ENCODE measurements at regions not wholly inside any gene's neighbourhood (a gene's known extent, or its start where the extent isn't known, plus 50 kb on each side); places are given as distances from the start of the nearest gene placed in this dataset.

DNA sequence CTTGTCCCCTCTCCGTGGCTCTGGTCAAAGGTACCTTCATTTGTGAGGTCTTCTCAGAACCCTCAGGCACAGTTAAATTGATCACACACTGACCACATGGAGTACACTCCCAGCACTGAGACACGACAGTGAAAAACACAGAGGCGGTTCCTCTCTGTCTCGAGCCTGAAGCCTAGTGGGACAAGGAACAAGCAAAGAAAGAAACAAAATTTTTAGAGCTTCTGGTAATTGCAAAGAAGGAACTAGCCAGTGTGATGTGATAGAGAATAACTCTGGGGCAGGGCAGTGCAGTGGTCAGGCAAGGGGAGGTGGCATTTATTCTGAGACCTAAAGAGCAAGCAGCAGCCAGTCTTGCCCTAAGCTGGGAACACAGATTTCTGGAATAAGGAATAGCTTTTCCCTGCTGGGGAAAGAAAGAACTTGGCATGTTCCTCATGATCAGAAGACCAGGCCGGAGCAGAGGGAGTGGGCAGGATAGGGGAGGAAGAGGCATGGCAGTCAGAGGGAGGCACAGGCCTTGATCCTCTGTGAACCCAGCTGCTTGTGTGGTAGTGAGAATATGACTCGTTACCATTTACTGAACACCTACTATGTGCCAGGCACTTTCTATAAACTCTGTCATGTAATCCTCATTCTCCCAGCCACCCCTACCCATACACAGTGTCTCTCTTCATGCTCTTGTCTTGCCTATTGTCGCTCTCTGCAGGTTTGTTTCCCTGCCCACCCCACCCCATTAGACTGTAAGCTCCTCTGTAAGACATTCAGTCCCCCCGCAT lies 262.3 kb upstream of the HES1 start:
- DNase-seq: no peak

DNA sequence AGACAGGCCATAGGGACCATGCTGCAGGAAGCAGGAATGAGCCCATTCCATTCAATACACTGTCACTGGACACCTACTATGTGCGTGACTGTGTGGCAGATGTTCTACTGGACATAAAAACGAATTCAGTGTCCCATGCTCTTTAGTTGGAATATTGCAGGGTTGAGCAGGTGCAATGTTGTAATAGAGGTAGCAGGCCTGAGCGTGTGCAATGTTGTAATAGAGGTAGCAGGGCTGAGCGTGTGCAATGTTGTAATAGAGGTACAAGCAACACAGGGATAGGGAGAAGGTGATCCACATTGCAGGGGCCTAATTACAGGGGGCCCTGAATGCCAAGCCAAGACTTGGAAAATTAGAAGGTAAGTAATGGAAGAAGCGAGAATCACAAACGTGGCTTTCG lies 261.4 kb upstream of the HES1 start:
- DNase-seq: no peak

GRCh38 chr3:193874997-193875593 lies 260.9 kb upstream of the HES1 start:
- DNase-seq: no peak

- no peak for DNase-seq
Observed at GRCh38 chr3:193875601-193876321, 260.2 kb upstream of the HES1 start.

GRCh38 chr3:193879099-193879863 lies 256.7 kb upstream of the HES1 start:
- DNase-seq: no peak

DNA sequence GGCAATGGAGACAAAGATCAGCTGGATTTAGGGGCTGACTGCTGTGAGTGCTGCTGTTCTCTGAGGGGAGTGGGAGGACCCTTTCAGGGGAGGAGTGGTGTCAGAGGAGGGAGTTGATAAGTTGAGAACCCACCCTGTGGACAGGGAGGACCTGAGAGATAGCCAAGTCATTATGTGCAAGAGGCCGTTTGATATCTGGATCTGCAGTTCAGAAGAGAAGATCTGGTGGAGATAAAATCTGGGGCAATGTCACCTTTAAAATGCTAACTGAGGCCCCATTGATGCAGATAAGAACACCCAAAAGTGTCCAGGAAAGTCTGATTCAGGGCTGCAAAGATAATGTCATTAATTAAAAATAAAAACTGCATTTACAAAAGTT lies 256.1 kb upstream of the HES1 start:
- DNase-seq: no peak

DNA sequence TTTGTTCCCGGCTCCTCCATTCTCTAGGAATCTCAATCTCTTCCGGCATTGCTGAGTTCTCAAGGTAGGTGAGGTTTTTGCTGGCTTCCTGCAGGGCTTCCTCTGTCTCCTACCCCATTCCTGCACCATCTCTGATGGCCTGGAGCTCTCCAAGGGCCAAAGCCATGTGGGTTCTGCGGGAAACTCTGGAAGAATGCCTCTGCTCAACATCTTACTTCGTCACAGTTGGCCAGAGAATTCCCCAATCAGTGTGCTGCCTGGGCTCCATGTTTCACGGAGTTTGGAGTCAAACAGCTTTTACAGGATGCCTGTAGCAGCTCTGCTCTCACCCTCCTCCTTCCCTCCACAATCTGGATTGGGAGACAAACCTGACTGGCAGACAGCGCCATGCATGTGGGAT lies 253.9 kb upstream of the HES1 start:
- DNase-seq: no peak

GRCh38 chr3:193883551-193883950 lies 252.4 kb upstream of the HES1 start:
- no peak for DNase-seq

- DNase-seq: no peak
Observed at GRCh38 chr3:193884027-193884426, 251.9 kb upstream of the HES1 start.

DNA sequence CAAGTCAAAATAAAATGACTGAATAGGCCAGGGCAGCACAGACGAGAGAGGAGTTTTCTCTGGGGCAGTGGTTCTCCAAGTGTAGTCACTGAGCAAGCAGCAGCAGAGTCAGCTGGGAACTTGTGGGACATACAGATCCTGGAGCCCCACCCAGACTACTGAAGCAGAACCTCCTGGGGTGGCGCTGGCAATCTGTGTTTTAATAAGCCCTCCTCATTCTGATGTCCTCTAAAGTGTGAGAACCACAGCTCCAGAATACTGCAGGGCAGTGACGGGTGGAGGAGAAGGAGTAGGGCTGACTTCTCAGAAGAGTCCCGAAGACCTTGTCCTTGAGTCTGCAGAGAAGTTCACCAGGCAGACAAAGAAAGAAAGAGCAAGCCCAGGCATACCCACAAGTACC lies 251.3 kb upstream of the HES1 start:
- DNase-seq: no peak

GRCh38 chr3:193885832-193886231 lies 250.1 kb upstream of the HES1 start:
- no peak for DNase-seq

DNA sequence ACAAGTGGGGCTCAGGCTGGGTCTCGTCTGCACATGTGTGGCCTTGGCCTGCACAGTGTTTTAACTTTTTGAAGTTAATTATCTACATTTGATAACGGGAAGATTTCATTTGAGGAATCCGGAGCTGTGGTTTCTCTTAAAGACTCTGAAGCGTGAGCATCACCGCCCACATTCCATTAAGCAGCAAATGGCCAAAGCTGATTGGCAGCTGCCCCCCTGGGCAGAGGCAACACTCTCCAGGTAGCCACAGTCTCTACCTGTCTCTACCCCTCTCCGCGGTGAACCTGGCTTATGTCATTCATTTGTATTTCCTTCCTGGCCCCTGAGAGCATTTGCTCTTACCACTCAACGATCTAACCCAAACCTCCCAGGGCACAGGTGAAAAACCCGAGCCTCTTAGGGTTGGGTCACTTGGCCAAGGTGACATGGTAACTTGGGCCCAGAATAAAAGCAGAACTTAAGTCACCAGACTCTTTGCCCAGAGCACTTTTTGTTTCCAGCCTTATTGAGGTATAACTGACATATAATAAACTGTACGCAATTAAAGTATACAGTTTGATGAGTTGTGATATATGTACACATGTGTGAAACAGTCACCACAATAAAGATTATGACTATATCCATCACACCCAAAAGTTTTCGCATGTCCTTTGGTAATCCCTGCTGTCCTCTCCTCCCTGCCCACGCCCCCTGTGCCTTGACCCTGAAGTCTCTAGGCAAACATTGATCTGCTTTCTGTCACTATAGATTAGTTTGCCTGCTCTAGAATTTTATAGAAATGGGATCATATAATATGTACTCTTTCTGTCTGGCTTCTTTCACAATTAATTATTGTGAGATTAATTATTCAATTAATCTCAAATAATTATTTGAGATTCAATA lies 245.7 kb upstream of the HES1 start:
- no peak for DNase-seq

GRCh38 chr3:193894121-193894863 lies 241.7 kb upstream of the HES1 start:
- peak in 2 of 3 donors; percentile 18 to 56 for DNase-seq

DNA sequence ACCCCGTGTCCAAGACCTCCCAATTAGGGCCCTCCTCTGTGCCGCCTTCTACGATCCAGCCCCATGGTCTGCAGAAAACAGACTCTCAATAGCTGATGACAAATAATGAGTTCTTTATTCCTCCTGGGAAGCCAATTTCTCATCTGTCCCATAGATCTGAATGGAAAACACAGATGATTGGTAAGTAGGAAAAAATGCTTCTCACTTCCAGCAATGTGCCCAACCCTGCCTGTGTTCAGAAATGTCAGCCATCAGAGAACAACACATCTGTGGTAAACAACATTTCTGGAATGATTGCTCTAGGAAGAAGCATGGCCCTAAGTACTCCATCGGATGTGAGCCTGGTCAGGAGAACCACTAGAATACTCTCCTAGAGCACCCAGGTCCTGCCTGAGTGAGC lies 240.5 kb upstream of the HES1 start:
- no peak for DNase-seq

DNA sequence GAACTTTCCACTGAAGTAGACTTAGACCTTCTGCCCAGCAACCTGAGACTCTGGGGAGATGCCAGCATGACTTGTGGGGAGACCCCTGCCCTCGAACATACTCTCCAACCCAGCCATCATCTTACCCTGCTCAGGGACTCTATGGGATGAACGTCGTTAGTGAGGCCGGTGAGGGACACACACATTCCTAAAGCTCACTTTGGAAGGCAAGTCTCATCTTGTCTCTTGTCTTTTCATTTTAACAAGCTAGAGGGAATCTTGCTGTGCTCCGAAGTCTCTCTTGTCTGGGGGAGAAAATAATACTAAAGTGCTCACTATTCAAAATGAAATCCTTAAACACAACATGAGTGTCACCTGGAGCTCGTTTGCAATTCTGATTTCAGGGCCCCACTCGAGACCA lies 239.5 kb upstream of the HES1 start:
- no peak for DNase-seq

DNA sequence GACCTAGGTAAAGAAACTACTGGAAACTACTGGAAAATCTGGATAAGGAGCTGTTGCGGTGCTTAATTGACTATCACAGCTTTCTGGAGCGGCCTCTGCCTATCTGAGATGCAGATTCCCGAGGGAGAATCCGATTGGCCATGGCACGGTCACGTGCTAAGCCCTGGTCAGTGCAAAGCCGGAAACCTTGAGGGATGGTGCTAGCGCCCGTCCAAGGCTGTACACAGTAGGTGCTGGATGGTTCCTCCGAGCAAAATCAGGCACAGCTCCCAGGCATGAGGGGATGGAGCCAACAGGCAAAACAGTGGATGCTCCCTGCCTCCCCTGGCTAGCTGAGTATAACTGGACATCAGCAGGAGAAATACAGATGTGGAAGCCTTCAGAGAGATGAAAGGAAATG lies 238.7 kb upstream of the HES1 start:
- DNase-seq: peak in 2 of 3 donors; percentile 62 to 73

DNA sequence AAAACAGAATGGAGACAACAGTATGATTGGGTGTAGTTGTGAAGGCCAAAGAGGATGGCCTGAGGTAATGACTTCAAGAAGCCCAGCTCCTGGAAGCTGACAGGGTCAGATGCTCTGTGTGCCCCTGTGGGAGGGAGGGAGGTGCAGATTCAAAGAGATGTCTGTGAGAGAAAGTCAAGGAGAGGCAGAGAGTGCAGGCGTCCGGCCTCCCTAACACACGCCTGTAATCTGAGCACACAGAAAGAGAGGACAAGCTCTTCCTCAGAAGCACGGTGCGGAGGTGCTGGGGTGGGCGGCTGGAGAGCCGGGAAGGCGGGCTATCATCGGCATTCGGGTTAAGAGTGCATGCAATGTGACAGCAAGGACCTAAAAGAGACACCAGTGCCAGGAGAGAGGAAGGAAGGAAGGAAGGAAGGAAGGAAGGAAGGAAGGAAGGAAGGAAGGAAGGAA lies 238.2 kb upstream of the HES1 start:
- DNase-seq: peak in 1 of 3 donors; percentile 37

DNA sequence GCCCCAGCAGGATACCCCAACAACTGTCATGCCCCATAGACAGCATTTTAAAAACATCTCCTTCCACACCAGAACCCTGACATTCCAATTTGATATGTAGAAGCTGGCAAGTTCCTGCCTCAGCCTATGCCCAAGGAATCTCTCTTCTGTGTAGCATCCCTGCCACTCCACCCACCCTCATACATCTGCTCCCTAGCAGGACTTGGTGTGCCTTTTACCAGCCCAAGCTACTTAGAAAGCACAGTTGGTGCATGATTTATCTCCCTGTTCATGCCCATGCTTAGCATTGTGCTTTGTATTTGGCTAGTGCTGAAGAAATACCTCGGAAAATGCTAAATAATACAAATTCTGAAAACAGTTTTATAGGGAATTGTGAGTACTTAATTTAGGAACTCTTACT lies 236.9 kb upstream of the HES1 start:
- no peak for DNase-seq

DNA sequence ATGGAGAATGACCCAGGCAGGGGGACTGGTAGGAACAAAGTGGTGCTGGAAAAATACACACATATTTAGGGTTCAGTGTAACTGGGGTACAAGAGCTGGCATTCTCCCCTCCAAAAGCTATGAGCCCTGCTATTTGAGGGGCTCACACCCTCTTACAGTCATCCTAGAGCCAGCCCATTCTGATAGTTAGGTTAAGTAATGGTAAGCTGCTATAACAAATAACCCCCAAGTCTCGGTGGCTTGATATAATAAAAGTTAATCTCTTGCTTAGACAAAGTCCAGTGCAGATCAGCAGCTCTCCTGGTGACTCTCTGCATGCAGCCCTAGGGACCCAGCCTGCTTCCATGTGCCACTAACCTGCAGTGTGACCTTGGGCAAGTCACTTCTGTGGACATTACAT lies 234.9 kb upstream of the HES1 start:
- no peak for DNase-seq

Measured in muscle of back (tissue), 3 donors.